GM12878 (cell line): ENCODE measurements at regions not wholly inside any gene's neighbourhood (a gene's known extent, or its start where the extent isn't known, plus 50 kb on each side); places are given as distances from the start of the nearest gene placed in this dataset.

Experiments used
- ATAC-seq: fragments of 200-7000 bp; cut with Tn5 transposase; 3 replicates; pipeline ENCODE4 v1.9.1; 2020; ENCODE audit warnings: mild to moderate bottlenecking, moderate library complexity
- BruUV-seq: library from RNA; stranded (reverse); fragments of 400-500 nt; replicated peaks from 2 replicates; lab custom pipeline; 2021; lab: Mats Ljungman, UMichigan
- CTCF ChIA-PET: fragments of 300-600 bp; sonication (Branson Sonifier 250); formaldehyde crosslinking; extraction: SDS; loops from one replicate; lab custom pipeline; 2021; ENCODE audit warnings: inconsistent platforms; lab: Yijun Ruan, JAX
- POLR2A ChIA-PET: fragments of 350-600 bp; formaldehyde crosslinking; extraction: SDS; loops from one replicate; lab custom pipeline; 2021; ENCODE audit warnings: inconsistent platforms; lab: Charles Lee
- RAD21 ChIA-PET: fragments of 300-600 bp; sonication (Branson Sonifier 250); formaldehyde crosslinking; loops from one replicate; lab custom pipeline; 2023; ENCODE audit warnings: antibody characterized with exemption; ENCODE audit not compliant: unreplicated experiment; lab: Charles Lee
- SMC1A ChIA-PET: fragments of 300-600 bp; sonication (Branson Sonifier 250); formaldehyde crosslinking; loops from one replicate; lab custom pipeline; 2023; ENCODE audit not compliant: unreplicated experiment, uncharacterized antibody; lab: Charles Lee
- DNase-seq: peaks from one replicate; pipeline ENCODE4 v3.0.0-alpha.2; 2011; ENCODE audit warnings: low read depth, low spot score
- FAIRE-seq: peaks from 3 replicates; lab custom pipeline; 2011; peaks lifted over from hg19 to GRCh38; lab: Jason Lieb, UNC
- H2AFZ ChIP-seq: 2 replicates; pipeline ENCODE4 v1.6.0; 2011; ENCODE audit warnings: low read depth, low read length, control low read depth; ENCODE audit not compliant: control insufficient read depth
- H3K27ac ChIP-seq: 2 replicates; pipeline ENCODE4 v1.5.1; 2011; ENCODE audit warnings: control low read depth; ENCODE audit not compliant: control insufficient read depth, insufficient read depth
- H3K27me3 ChIP-seq, 2 experiments: replicated peaks in 1 of 2; 2 replicates each; pipeline versions ENCODE4 v1.6.0 to v1.6.1; 2011; ENCODE audit warnings: low read length in 1 of 2; ENCODE audit not compliant: control insufficient read depth in 2 of 2, insufficient read depth in 2 of 2
- H3K36me3 ChIP-seq, 2 experiments: 2 replicates each; pipeline ENCODE4 v1.5.1; 2011; ENCODE audit warnings: low read length in 1 of 2; ENCODE audit not compliant: control insufficient read depth in 2 of 2, insufficient read depth in 2 of 2
- H3K4me1 ChIP-seq: 2 replicates; pipeline ENCODE4 v1.6.1; 2011; ENCODE audit warnings: mild to moderate bottlenecking, low read length, moderate library complexity, mixed read lengths; ENCODE audit not compliant: control insufficient read depth, insufficient read depth
- H3K4me2 ChIP-seq: 2 replicates; pipeline ENCODE4 v1.6.0; 2011; ENCODE audit warnings: control low read depth; ENCODE audit not compliant: control insufficient read depth, insufficient read depth
- H3K4me3 ChIP-seq: fragments of 200-600 bp; sonication (generic); 2 replicates; pipeline ENCODE4 v1.5.1; 2016
- H3K79me2 ChIP-seq: 2 replicates; pipeline ENCODE4 v1.6.0; 2011; ENCODE audit warnings: low read length; ENCODE audit not compliant: control insufficient read depth, insufficient read depth
- H3K9ac ChIP-seq: 2 replicates; pipeline ENCODE4 v1.8.0; 2011; ENCODE audit warnings: low read length, control low read depth, mixed read lengths; ENCODE audit not compliant: control insufficient read depth, insufficient read depth
- H3K9me3 ChIP-seq: replicated peaks from 3 replicates; pipeline ENCODE4 v1.5.1; 2011; ENCODE audit warnings: mild to moderate bottlenecking, low read length; ENCODE audit not compliant: control insufficient read depth, insufficient read depth
- H4K20me1 ChIP-seq: 2 replicates; pipeline ENCODE4 v1.6.0; 2011; ENCODE audit not compliant: control insufficient read depth, insufficient read depth
- ASH2L ChIP-seq: fragments of 300-600, 200-600 bp; sonication (generic); IDR thresholded peaks from 2 replicates; pipeline ENCODE4 v1.6.1; 2017; ENCODE audit warnings: low read depth, mild to moderate bottlenecking, borderline replicate concordance
- CUX1 ChIP-seq: IDR thresholded peaks from 2 replicates; pipeline ENCODE4 v1.6.1; 2012; ENCODE audit warnings: improper control_type of control experiment, low read depth, low read length; ENCODE audit not compliant: insufficient replicate concordance
- GATAD2B ChIP-seq: fragments of 450-650 bp; conservative IDR thresholded peaks from 2 replicates; pipeline ENCODE4 v1.6.1; 2017; ENCODE audit warnings: low read depth, mild to moderate bottlenecking, moderate library complexity
- MEF2B ChIP-seq: fragments of 450-650 bp; IDR thresholded peaks from 2 replicates; pipeline ENCODE4 v1.6.1; 2018; ENCODE audit warnings: mild to moderate bottlenecking, moderate library complexity; ENCODE audit not compliant: partially characterized antibody, poor library complexity, severe bottlenecking
- MYB ChIP-seq: fragments of 150-350 bp; IDR thresholded peaks from 2 replicates; pipeline ENCODE4 v1.6.1; 2014; ENCODE audit warnings: mild to moderate bottlenecking, low read depth, low read length, borderline replicate concordance
- PBX3 ChIP-seq: IDR thresholded peaks from 2 replicates; pipeline ENCODE4 v1.6.1; 2011; ENCODE audit warnings: mild to moderate bottlenecking, low read depth, low read length, moderate library complexity; ENCODE audit not compliant: insufficient replicate concordance
- PKNOX1 ChIP-seq: fragments of 450-650 bp; IDR thresholded peaks from 2 replicates; pipeline ENCODE4 v1.6.1; 2016; ENCODE audit warnings: mild to moderate bottlenecking
- SIX5 ChIP-seq: IDR thresholded peaks from 2 replicates; pipeline ENCODE4 v1.6.1; 2011; ENCODE audit warnings: mild to moderate bottlenecking, low read depth, low read length, moderate library complexity; ENCODE audit not compliant: severe bottlenecking
- SMARCA5 ChIP-seq: fragments of 450-650 bp; IDR thresholded peaks from 2 replicates; pipeline ENCODE4 v1.6.1; 2017; ENCODE audit warnings: mild to moderate bottlenecking
- TCF3 ChIP-seq: IDR thresholded peaks from 2 replicates; pipeline ENCODE4 v1.6.1; 2012; ENCODE audit warnings: low read depth, mild to moderate bottlenecking, low read length, borderline replicate concordance; ENCODE audit not compliant: insufficient read depth
- WGBS: methylation state at CpG from one replicate; pipeline ENCODE4 v1.1.6; 2016; ENCODE audit warnings: low lambda C conversion rate; ENCODE audit not compliant: insufficient replicate concordance, insufficient coverage; ENCODE audit errors: missing lambda C conversion rate; 5-methylcytosine and 5-hydroxymethylcytosine counted together
- in situ Hi-C: fragments of 300-500 bp; cut with MboI; formaldehyde crosslinking; loops from 9 replicates; pipeline ENCODE4 v1.14.3; 2018; ENCODE audit warnings: mixed read lengths
- intact Hi-C: fragments of 100-400 bp; cut with micrococcal nuclease; formaldehyde crosslinking; loops from one replicate; pipeline ENCODE4 v1.14.2; 2022; ENCODE audit not compliant: unreplicated experiment

GRCh38 chr6:113694278-113695077 is 162.7 kb upstream of the MARCKS start:
- ChIA-PET SMC1A (interaction anchor here (0.6 to 1.5 kb wide), 5 partner anchors 8 to 96 kb away, joined by 3 to 6 read pairs (median 3); no protein-coding TSS in a partner anchor), CTCF (interaction anchor here (0.6 kb wide), 2 partner anchors 38 to 215 kb away, joined by 3 read pairs; no protein-coding TSS in a partner anchor), POLR2A (no interaction called here), RAD21 (no interaction called here)
- WGBS: 69% methylated on average over 2 of the region's 2 CpGs
- no peaks in the 10 kb centered on the region; the same call in 2 of the 3 replicates for H3K9me3 ChIP-seq
- H3K4me2 ChIP-seq: no peak overlapping the region
- in situ Hi-C loops (no loop called here), intact Hi-C loops (no loop called here)
- no peak overlapping the region for H2AFZ ChIP-seq
- BruUV-seq: no TSS peak
- H4K20me1 ChIP-seq: no peaks in the 10 kb centered on the region
- DNase-seq (no peak), FAIRE-seq (no peak), ATAC-seq (no peak)
- H3K27ac ChIP-seq: no peak overlapping the region
- no peak overlapping the region for H3K4me3 ChIP-seq
- H3K79me2 ChIP-seq: no peaks in the 10 kb centered on the region
- H3K4me1 ChIP-seq: peaks cover 13% of the 10 kb centered on the region; the same call in 1 of the 2 replicates
- H3K36me3 ChIP-seq: no peaks in the 10 kb centered on the region
- H3K9ac ChIP-seq: no peak overlapping the region
- H3K27me3 ChIP-seq: no peaks in the 10 kb centered on the region
- TF ChIP-seq GATAD2B: no peak
- TF ChIP-seq MYB: no peak
- TF ChIP-seq SIX5: no peak
- TF ChIP-seq PKNOX1: no peak
- TF ChIP-seq MEF2B: no peak
- no peak for TF ChIP-seq CUX1
- no peak for TF ChIP-seq PBX3
- TF ChIP-seq ASH2L: no peak
- no peak for TF ChIP-seq SMARCA5
- TF ChIP-seq TCF3: no peak
